Neural cell (in vitro differentiated cells): ENCODE measurements at regions not wholly inside any gene's neighbourhood (a gene's known extent, or its start where the extent isn't known, plus 50 kb on each side); places are given as distances from the start of the nearest gene placed in this dataset.

Experiments used
- CTCF ChIP-seq: fragments of 450-650 bp; IDR thresholded peaks from 2 replicates; pipeline ENCODE4 v1.5.1; 2014; ENCODE audit warnings: antibody characterized with exemption, mild to moderate bottlenecking, moderate library complexity; ENCODE audit not compliant: poor library complexity, severe bottlenecking
- MXI1 ChIP-seq: fragments of 450-650 bp; conservative IDR thresholded peaks from 2 replicates; pipeline ENCODE4 v1.6.1; 2014; ENCODE audit warnings: antibody characterized with exemption, mild to moderate bottlenecking; ENCODE audit not compliant: poor library complexity, severe bottlenecking
- RAD21 ChIP-seq: fragments of 450-650 bp; conservative IDR thresholded peaks from 2 replicates; pipeline ENCODE4 v1.6.1; 2014; ENCODE audit warnings: antibody characterized with exemption, mild to moderate bottlenecking, moderate library complexity

GRCh38 chr2:14988600-14988999 lies 356.1 kb downstream of the LRATD1 start:
- TF ChIP-seq MXI1 (no peak), RAD21 (no peak), CTCF (no peak)
